Stimulated activated CD4-positive, alpha-beta T cell treated with anti-CD3 and anti-CD28 coated beads, Interleukin-12 subunit alpha, Interleukin-12 subunit beta, amount 100 ng/mL, for 48 hours (primary cell): ENCODE measurements at regions not wholly inside any gene's neighbourhood (a gene's known extent, or its start where the extent isn't known, plus 50 kb on each side); places are given as distances from the start of the nearest gene placed in this dataset.

Source experiments
- DNase-seq, 3 donors: peaks; one replicate each; pipeline ENCODE4 v3.0.0-alpha.2; 2020; ENCODE audit warnings: low read depth in 2 of 3, low spot score in 1 of 3

- no peak for DNase-seq
Measured at GRCh38 chr13:82850644-82851043, 1031.6 kb downstream of the SLITRK1 start.

GRCh38 chr13:82848766-82849165 is 1033.5 kb downstream of the SLITRK1 start:
- no peak for DNase-seq

GRCh38 chr13:82847595-82847994 is 1034.7 kb downstream of the SLITRK1 start:
- no peak for DNase-seq

GRCh38 chr13:82833923-82834322 is 1048.4 kb downstream of the SLITRK1 start:
- no peak for DNase-seq

DNA sequence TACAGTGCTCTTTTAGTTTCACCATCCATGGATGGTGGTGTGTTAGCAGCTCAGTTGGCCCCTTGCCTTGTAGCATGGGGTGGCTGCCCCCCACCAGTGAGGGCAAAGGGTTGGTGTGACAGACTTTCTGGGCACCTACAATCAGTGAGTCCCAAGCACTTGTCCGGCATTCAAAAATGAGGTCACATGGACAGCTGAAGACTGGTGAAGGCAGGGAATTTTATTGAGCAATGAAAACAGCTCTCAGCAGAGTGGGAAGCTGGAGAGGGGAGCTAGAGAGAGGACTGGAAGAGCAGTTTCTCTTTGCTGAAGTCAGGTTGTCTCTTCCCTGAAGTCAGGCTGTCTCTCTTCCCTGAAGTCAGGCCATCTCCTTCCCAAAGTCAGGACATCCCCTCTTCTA is 1053.2 kb downstream of the SLITRK1 start:
- DNase-seq: no peak

GRCh38 chr13:82827724-82828123 is 1054.5 kb downstream of the SLITRK1 start:
- no peak for DNase-seq

- DNase-seq: no peak
Measured at GRCh38 chr13:82822935-82823334, 1059.3 kb downstream of the SLITRK1 start.

GRCh38 chr13:82817133-82817532 is 1065.1 kb downstream of the SLITRK1 start:
- DNase-seq: no peak

DNA sequence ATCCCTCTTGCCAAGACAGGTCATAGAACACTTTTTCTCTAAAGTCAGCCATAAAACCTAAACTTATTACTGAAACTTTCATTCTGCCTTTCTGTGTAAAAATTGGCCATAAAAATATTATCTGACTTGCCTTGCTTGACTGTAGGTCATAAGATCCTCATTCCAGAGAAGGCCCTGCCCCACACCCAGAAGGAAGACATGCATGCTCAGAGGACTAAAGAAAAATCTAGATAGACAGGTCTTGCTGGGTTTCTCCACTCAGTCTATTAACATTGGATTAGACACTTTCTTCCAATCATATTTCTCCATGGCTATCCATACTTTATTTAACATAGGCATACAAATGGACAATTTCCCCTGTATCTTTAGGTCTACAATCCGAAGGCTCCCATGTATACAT is 1066.5 kb downstream of the SLITRK1 start:
- no peak for DNase-seq

DNA sequence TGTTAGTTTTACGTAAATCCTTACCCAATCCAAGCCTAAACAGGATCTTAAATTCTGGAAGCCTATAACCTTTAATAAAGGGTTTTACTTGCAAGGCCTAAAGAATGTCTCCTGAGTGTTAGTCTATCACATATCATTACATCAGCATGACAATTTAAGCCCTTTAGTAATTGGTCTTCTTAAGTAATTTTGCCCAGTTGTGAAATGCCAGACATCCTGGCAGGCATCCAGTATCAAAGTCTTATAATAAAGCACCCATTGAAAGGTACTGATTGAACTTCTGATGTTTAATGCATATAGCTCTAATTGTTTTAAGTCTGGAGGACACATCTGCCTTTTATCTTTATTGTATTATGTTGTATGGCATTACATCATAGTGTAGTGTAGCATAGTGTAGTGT is 1078.9 kb downstream of the SLITRK1 start:
- DNase-seq: no peak

DNA sequence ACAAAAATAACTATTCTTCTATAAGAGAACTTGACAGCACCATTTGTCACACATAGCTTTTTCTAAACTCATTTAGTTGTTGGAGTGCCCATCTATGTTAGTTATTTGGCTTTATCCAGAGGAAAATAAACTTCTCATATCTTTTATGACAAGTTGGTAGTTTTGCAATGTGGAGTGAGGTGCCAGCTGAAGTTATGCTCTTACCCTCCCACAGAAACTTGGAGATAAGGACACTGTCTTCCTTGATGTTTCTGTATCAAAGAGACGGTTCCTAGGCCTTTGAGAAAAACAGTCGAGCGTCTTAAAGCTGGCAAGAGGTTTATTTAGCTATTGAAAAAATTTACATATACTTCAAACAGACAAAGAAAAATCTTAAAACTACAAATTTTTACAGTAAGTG is 1079.7 kb downstream of the SLITRK1 start:
- no peak for DNase-seq

- DNase-seq: no peak
Measured at GRCh38 chr13:82800391-82800790, 1081.9 kb downstream of the SLITRK1 start.

- DNase-seq: no peak
Measured at GRCh38 chr13:82797876-82798275, 1084.4 kb downstream of the SLITRK1 start.

DNA sequence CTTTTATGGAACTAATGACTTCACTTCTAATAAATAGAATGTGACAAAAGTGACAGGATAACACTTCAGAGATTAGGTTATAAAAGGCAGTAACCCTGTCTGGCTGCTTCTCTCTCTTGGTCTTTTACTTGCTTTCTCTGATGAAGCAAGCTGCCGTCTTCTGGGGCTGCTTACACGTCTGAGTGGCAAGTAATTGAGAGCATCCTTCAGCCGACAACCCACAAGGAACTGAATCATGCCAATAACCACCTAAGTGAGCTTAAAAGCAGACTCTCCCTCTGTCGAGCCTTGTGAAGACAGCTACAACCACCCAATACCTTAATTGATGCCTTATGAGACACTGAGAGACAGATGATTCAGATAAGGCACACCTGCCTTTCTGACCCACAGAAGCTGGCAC is 1091.2 kb downstream of the SLITRK1 start:
- DNase-seq: no peak

DNA sequence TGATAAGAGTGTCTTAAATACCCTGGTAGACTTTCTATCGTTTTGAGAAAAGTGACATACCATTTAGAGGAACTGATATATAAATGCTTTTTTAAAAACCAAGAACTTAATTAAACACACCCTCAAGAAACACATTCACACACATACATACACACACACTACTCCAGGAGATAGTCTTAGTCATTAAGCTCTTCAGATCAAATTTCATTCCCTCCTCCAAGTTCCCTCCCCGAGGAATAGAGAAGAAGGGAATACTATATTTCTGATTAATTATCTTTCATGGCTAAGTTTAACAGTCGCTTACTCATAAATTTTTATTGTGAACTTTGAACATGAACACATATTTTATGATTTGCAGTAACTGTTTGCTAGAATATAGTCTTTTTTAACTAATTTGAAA is 1109.5 kb downstream of the SLITRK1 start:
- no peak for DNase-seq

- no peak for DNase-seq
Measured at GRCh38 chr13:82766732-82767321, 1115.4 kb downstream of the SLITRK1 start.

DNA sequence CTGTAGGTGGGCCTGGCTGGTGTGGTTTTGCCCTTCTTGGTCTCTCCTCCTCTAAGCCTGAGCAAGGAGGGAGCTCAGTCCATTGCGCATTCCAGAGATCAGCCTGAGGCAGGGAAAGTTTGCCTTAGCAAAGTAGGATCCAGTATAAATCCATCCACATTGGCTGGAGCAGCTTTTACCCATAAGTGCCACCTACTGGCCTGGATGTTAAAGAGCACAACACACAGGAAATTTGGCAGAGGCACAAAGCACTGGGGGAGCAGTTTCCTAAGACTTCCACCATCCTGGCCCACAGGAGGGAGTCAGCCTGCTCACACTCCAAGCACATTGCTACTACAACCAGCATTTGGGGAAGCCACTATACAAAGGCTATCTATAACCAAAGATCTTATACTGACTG is 1124.2 kb downstream of the SLITRK1 start:
- no peak for DNase-seq

DNA sequence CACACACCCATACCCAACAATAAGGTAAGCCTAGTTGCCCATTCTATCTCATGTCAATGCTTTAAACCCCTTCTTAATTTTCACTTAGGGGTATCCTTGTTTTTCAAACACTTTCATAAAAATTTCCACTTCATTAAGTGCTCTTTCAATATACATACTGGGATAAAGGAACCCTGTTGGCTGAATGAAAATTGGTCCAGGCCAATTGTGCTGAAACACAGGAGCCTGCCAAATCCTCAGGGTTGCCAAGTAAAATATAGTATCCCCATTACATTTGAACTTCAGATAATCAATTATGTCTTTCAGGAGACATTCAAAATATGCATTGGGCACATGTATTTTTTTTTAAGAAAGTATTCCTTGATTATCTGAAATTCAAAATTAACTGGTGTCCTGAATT is 1131.1 kb downstream of the SLITRK1 start:
- no peak for DNase-seq

GRCh38 chr13:82749551-82749950 is 1132.7 kb downstream of the SLITRK1 start:
- no peak for DNase-seq

DNA sequence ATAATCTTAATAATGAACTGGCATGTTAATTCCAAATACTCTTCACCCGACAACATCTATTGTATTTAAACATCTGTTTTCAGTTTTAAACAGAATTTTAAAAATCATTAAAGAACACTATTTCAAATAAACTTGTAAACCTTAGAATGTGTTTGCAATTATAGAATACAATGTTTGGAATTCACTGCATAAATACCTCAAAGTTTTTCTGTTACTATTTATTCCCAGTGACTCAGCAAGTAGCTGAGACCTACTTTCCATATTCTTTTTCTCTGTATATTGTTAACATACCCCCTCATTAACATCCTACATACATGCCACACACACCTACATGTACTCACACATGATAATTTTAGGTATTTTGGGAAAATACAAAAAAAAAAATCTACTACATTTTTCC is 1134.3 kb downstream of the SLITRK1 start:
- no peak for DNase-seq

DNA sequence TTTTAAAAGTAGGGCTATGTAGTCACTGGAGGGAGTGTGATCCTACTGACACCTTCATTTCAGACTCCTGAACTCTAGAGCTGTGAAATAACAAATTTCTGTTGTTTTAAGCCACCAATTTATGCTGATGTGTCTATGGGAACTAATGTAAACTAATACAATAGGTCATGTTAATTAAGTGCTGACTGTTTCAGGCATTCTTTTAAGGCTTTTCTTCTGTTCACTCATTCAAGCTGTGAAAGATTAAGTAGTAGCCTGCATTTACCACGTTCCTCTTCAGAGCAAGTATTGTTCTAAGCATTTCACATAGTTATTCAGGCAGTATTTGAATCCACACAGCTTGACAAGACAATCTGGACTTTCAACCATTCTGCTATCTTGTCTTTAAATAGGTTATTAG is 1135.0 kb downstream of the SLITRK1 start:
- no peak for DNase-seq

DNA sequence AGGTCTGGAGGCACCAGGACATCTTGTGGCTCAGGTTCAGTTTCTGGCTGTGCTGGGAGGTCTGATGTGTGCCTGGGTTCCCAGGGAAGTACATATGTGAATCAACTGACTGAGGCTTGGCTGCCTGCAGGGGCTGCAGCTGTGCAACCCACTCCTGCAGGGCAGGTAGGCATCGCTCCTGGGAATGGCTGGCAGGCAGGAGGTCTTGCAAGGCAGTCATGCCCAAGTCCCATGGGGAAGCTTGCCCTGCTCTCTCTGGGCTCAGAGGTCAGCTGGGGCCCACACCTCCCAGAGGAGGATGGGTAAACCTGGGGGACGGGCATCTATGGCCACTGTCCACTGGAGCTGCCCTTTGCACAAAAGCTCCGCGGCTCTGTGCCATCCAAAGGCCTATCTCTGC is 1141.8 kb downstream of the SLITRK1 start:
- DNase-seq: no peak

DNA sequence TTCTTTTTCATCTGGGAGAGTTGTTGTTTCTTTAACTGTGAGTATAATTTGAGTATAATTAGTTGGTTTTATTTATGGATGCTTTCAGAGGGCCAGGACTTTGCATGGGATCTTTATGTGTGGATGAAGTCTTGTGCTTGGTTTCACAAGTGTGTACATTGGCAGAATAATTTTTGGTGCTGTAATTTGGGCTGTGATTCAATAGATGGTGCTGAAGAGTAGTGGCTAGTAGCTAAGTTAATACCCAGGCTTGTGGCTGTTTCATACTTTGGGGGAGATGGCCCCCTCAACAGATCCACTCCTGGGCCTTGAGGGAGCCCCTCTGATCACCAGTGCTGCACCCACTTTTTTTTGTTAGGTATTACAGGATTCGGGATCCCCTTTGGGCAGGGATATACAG is 1142.4 kb downstream of the SLITRK1 start:
- no peak for DNase-seq

GRCh38 chr13:82729401-82729800 is 1152.9 kb downstream of the SLITRK1 start:
- no peak for DNase-seq
